Mesendoderm (in vitro differentiated cells): ENCODE measurements at regions not wholly inside any gene's neighbourhood (a gene's known extent, or its start where the extent isn't known, plus 50 kb on each side); places are given as distances from the start of the nearest gene placed in this dataset.
"Not testable (repeated sequence)": the region's sequence is repeated elsewhere in the genome, so short reads cannot be mapped to it uniquely, and the experiment has no call there.

Experiments used
- DNase-seq: peaks from one replicate; pipeline ENCODE4 v3.0.0; 2013
- H2AK5ac ChIP-seq: 2 replicates; pipeline ENCODE4 v1.6.1; 2013; ENCODE audit warnings: low read length, inconsistent platforms
- H2BK120ac ChIP-seq: 2 replicates; pipeline ENCODE4 v1.6.1; 2013; ENCODE audit warnings: low read depth, mild to moderate bottlenecking, low read length, moderate library complexity, mixed read lengths
- H2BK15ac ChIP-seq: replicated peaks from 2 replicates; pipeline ENCODE4 v1.6.1; 2013; ENCODE audit warnings: low read depth, mild to moderate bottlenecking, moderate library complexity
- H2BK5ac ChIP-seq: 2 replicates; pipeline ENCODE4 v1.6.1; 2013; ENCODE audit warnings: low read length, inconsistent platforms
- H3K18ac ChIP-seq: 2 replicates; pipeline ENCODE4 v1.6.1; 2013; ENCODE audit warnings: mild to moderate bottlenecking, low read length, mixed read lengths
- H3K23ac ChIP-seq: one replicate; pipeline ENCODE4 v1.6.1; 2013; ENCODE audit warnings: low read length
- H3K27ac ChIP-seq: 2 replicates; pipeline ENCODE4 v1.5.1; 2013; ENCODE audit warnings: low read depth, mild to moderate bottlenecking, inconsistent platforms, low read length, moderate library complexity
- H3K27me3 ChIP-seq: 2 replicates; pipeline ENCODE4 v1.6.1; 2013; ENCODE audit warnings: low read length, control low read depth, mild to moderate bottlenecking, inconsistent platforms; ENCODE audit not compliant: insufficient read depth, poor library complexity
- H3K36me3 ChIP-seq: 2 replicates; pipeline ENCODE4 v1.6.1; 2013; ENCODE audit warnings: low read length, inconsistent platforms; ENCODE audit not compliant: control insufficient read depth, insufficient read depth
- H3K4ac ChIP-seq: one replicate; pipeline ENCODE4 v1.6.1; 2013; ENCODE audit warnings: low read depth, mild to moderate bottlenecking, low read length, moderate library complexity
- H3K4me1 ChIP-seq: 2 replicates; pipeline ENCODE4 v1.6.1; 2013; ENCODE audit warnings: low read depth, low read length, inconsistent platforms; ENCODE audit not compliant: control insufficient read depth
- H3K4me2 ChIP-seq: 2 replicates; pipeline ENCODE4 v1.6.1; 2013; ENCODE audit warnings: low read length
- H3K4me3 ChIP-seq: 2 replicates; pipeline ENCODE4 v1.5.1; 2013; ENCODE audit warnings: mild to moderate bottlenecking, low read length
- H3K56ac ChIP-seq: one replicate; pipeline ENCODE4 v1.6.1; 2013; ENCODE audit warnings: low read length
- H3K79me1 ChIP-seq: 2 replicates; pipeline ENCODE4 v1.6.1; 2013; ENCODE audit warnings: low read length, inconsistent platforms
- H3K79me2 ChIP-seq: 2 replicates; pipeline ENCODE4 v1.6.1; 2013; ENCODE audit warnings: mild to moderate bottlenecking, low read length; ENCODE audit not compliant: control insufficient read depth, insufficient read depth
- H3K9ac ChIP-seq: 2 replicates; pipeline ENCODE4 v1.6.1; 2013; ENCODE audit warnings: low read length, inconsistent platforms
- H4K5ac ChIP-seq: one replicate; pipeline ENCODE4 v1.6.1; 2013; ENCODE audit warnings: low read length
- H4K8ac ChIP-seq: one replicate; pipeline ENCODE4 v1.6.1; 2013; ENCODE audit warnings: low read depth, mild to moderate bottlenecking, control low read depth, low read length, moderate library complexity
- WGBS: extraction: QIAGEN DNeasy Blood & Tissue Kit; methylation state at CpG from one replicate; pipeline ENCODE4 v1.1.7; 2013; ENCODE audit warnings: low lambda C conversion rate, missing lambda C conversion rate; ENCODE audit not compliant: insufficient coverage; ENCODE audit errors: extremely low coverage; 5-methylcytosine and 5-hydroxymethylcytosine counted together

- Histone ChIP-seq H2BK15ac (no peak overlapping the region), H3K9ac (no peak overlapping the region), H4K5ac (no peak overlapping the region), H3K36me3 (no peaks in the 10 kb centered on the region), H2BK120ac (no peak overlapping the region), H4K8ac (no peak overlapping the region), H3K18ac (no peak overlapping the region), H3K23ac (no peak overlapping the region), H3K27ac (no peak overlapping the region), H3K4me3 (no peak overlapping the region), H3K4ac (no peak overlapping the region), H3K4me1 (peaks cover 10% of the 10 kb centered on the region), H3K27me3 (no peaks in the 10 kb centered on the region), H2BK5ac (no peak overlapping the region), H3K79me2 (no peaks in the 10 kb centered on the region), H3K4me2 (no peak overlapping the region), H2AK5ac (peak overlapping the region; percentile 83), H3K79me1 (no peaks in the 10 kb centered on the region), H3K56ac (peak overlapping the region; percentile 61)
- peak; percentile 57 for DNase-seq
- no CpG with 5 or more reads among the region's 10 CpGs for WGBS
Observed at GRCh38 chr6:30819297-30819917, 64.9 kb upstream of the DDR1 start.

DNA sequence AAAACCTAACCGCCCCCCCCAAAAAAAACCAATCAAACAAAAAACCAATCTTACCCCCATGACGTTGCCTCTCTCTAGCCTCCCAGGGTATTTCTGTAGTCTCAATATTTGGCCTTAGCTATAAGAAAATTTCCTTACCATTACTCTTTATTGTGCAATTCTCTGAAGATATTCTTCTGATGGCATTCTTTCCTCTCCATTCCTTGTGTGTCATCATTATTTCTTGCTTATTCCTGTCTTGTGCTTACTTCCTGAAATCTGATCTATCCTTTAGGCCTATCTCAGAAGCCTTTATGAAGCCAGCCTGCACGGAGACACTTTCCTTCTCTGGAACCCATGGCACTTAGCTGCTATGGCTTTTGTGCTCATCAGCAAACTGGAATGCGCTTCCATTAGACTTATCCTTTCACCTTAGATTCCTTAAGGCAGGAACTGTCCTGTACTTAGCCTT is 65.9 kb upstream of the DDR1 start:
- peaks cover 10% of the 10 kb centered on the region for H3K4me1 ChIP-seq
- H2BK5ac ChIP-seq = no peak overlapping the region
- no peaks in the 10 kb centered on the region for H3K79me1 ChIP-seq
- H3K4me2 ChIP-seq = no peak overlapping the region
- no peak overlapping the region for H3K56ac ChIP-seq
- H2AK5ac ChIP-seq = peak overlapping the region; percentile 24
- no peaks in the 10 kb centered on the region for H3K27me3 ChIP-seq
- no peak overlapping the region for H3K23ac ChIP-seq
- DNase-seq = no peak
- no peak overlapping the region for H3K4me3 ChIP-seq
- H3K18ac ChIP-seq = no peak overlapping the region
- H4K8ac ChIP-seq = no peak overlapping the region
- no CpG with 5 or more reads among the region's 4 CpGs for WGBS
- H2BK120ac ChIP-seq = no peak overlapping the region
- no peak overlapping the region for H3K4ac ChIP-seq
- H3K79me2 ChIP-seq = no peaks in the 10 kb centered on the region
- H3K27ac ChIP-seq = no peak overlapping the region
- H4K5ac ChIP-seq = no peak overlapping the region
- H3K9ac ChIP-seq = no peak overlapping the region
- no peaks in the 10 kb centered on the region for H3K36me3 ChIP-seq
- no peak overlapping the region for H2BK15ac ChIP-seq

GRCh38 chr6:30816791-30817739 is 67.3 kb upstream of the DDR1 start:
- H3K56ac ChIP-seq = no peak overlapping the region
- H3K9ac ChIP-seq = no peak overlapping the region
- no peak overlapping the region for H3K27ac ChIP-seq
- H3K79me2 ChIP-seq = no peaks in the 10 kb centered on the region
- no peak overlapping the region for H4K5ac ChIP-seq
- H3K4me2 ChIP-seq = no peak overlapping the region
- no peaks in the 10 kb centered on the region for H3K36me3 ChIP-seq
- H2AK5ac ChIP-seq = no peak overlapping the region
- no peak overlapping the region for H3K23ac ChIP-seq
- no peak overlapping the region for H2BK5ac ChIP-seq
- no peak overlapping the region for H2BK15ac ChIP-seq
- no peak for DNase-seq
- H3K4ac ChIP-seq = no peak overlapping the region
- peaks cover 8% of the 10 kb centered on the region for H3K4me1 ChIP-seq
- H2BK120ac ChIP-seq = no peak overlapping the region
- no peak overlapping the region for H4K8ac ChIP-seq
- no peaks in the 10 kb centered on the region for H3K79me1 ChIP-seq
- H3K18ac ChIP-seq = no peak overlapping the region
- no CpG with 5 or more reads among the region's 9 CpGs for WGBS
- no peak overlapping the region for H3K4me3 ChIP-seq
- no peaks in the 10 kb centered on the region for H3K27me3 ChIP-seq

DNA sequence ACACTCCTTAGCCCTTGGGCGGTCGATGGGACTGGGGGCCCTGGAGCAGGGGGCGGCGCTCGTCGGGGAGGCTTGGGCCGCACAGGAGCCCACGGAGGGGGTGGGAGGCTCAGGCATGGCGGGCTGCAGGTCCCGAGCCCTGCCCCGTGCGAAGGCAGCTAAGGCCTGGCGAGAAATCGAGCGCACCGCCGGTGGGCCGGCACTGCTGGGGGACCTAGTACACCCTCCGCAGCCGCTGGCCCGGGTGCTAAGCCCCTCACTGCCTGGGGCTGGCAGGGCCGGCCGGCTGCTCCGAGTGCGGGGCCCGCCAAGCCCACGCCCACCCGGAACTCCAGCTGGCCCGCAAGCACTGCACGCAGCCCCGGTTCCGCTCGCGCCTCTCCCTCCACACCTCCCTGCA is 68.0 kb upstream of the DDR1 start:
- no CpG with 5 or more reads among the region's 34 CpGs for WGBS
- not testable (repeated sequence) for H3K56ac ChIP-seq, H2BK15ac ChIP-seq, H3K4me2 ChIP-seq, H4K8ac ChIP-seq, H3K4ac ChIP-seq, H3K4me1 ChIP-seq, H2BK120ac ChIP-seq, H3K23ac ChIP-seq, H3K9ac ChIP-seq, H2BK5ac ChIP-seq, DNase-seq, H3K27ac ChIP-seq, H3K79me2 ChIP-seq, H3K27me3 ChIP-seq, H3K79me1 ChIP-seq, H3K36me3 ChIP-seq, H3K4me3 ChIP-seq, H4K5ac ChIP-seq, H3K18ac ChIP-seq, H2AK5ac ChIP-seq

DNA sequence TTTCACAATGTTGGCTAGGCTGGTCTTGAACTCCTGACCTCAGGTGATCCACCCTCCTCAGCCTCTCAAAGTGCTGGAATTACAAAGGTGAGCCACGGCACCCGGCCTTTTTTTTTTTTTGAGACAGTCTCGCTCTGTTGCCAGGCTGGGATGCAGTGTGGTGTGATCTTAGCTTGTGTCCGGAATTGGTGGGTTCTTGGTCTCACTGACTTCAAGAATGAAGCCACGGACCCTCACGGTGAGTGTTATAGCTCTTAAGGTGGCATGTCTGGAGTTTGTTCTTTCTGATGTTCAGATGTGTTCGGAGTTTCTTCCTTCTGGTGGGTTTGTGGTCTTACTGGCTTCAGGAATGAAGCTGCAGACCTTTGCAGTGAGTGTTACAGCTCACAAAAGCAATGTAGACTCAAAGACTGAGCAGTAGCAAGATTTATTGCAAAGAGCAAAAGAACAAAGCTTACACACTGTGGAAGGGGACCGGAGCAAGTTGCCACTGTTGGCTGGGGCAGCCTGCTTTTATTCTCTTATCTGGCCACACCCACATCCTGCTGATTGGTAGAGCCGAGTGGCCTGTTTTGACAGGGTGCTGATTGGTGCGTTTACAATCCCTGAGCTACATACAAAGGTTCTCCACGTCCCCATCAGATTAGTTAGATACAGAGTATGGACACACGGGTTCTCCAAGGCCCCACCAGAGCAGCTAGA is 69.1 kb upstream of the DDR1 start:
- not testable (repeated sequence) for H3K56ac ChIP-seq, H3K4me1 ChIP-seq, H4K5ac ChIP-seq, H3K4me2 ChIP-seq, H3K9ac ChIP-seq, H3K23ac ChIP-seq, H3K4me3 ChIP-seq, DNase-seq, H3K27me3 ChIP-seq, H3K79me2 ChIP-seq, H4K8ac ChIP-seq, H3K27ac ChIP-seq, H3K36me3 ChIP-seq, H2BK15ac ChIP-seq, H3K18ac ChIP-seq, H3K4ac ChIP-seq, H2BK5ac ChIP-seq, H2BK120ac ChIP-seq, H2AK5ac ChIP-seq, H3K79me1 ChIP-seq
- no CpG with 5 or more reads among the region's 12 CpGs for WGBS
